GM23338 (cell line): ENCODE measurements at regions not wholly inside any gene's neighbourhood (a gene's known extent, or its start where the extent isn't known, plus 50 kb on each side); places are given as distances from the start of the nearest gene placed in this dataset.

Experiments
- CREB1 ChIP-seq: fragments of 250-450 bp; sonication (Bioruptor Pico); IDR thresholded peaks from 2 replicates; pipeline ENCODE4 v1.5.0; 2020; ENCODE audit warnings: low read depth, mild to moderate bottlenecking, moderate library complexity
- ETS1 ChIP-seq: IDR thresholded peaks from 2 replicates; pipeline ENCODE4 v1.6.1; 2016; ENCODE audit warnings: antibody characterized with exemption
- EZH2 ChIP-seq: fragments of 200-600 bp; sonication (generic); IDR thresholded peaks from one replicate; pipeline ENCODE4 v1.8.0; 2017; ENCODE audit warnings: antibody characterized with exemption, mild to moderate bottlenecking, low read depth; ENCODE audit not compliant: unreplicated experiment
- EZH2phosphoT487 ChIP-seq: fragments of 200-600 bp; sonication (generic); IDR thresholded peaks from one replicate; pipeline ENCODE4 v1.8.1; 2018; ENCODE audit warnings: antibody characterized with exemption; ENCODE audit not compliant: unreplicated experiment
- JUNB ChIP-seq: IDR thresholded peaks from one replicate; pipeline ENCODE4 v1.6.1; 2016; ENCODE audit warnings: antibody characterized with exemption; ENCODE audit not compliant: unreplicated experiment
- NANOG ChIP-seq: IDR thresholded peaks from 2 replicates; pipeline ENCODE4 v1.6.1; 2016; ENCODE audit warnings: antibody characterized with exemption, borderline replicate concordance
- POLR2AphosphoS5 ChIP-seq: IDR thresholded peaks from 2 replicates; pipeline ENCODE4 v1.6.1; 2016; ENCODE audit warnings: antibody characterized with exemption, low read depth
- REST ChIP-seq: IDR thresholded peaks from one replicate; pipeline ENCODE4 v1.6.1; 2018; ENCODE audit warnings: antibody characterized with exemption; ENCODE audit not compliant: unreplicated experiment
- STAT1 ChIP-seq: IDR thresholded peaks from one replicate; pipeline ENCODE4 v1.6.1; 2016; ENCODE audit warnings: antibody characterized with exemption; ENCODE audit not compliant: unreplicated experiment
- ZNF114 ChIP-seq: fragments of 250-450 bp; sonication (Bioruptor Pico); IDR thresholded peaks from 2 replicates; pipeline ENCODE4 v1.5.0; 2020; ENCODE audit warnings: mild to moderate bottlenecking, moderate library complexity
- ZNF331 ChIP-seq: fragments of 250-450 bp; sonication (Bioruptor Pico); IDR thresholded peaks from 2 replicates; pipeline ENCODE4 v1.5.0; 2020; ENCODE audit warnings: low read depth, mild to moderate bottlenecking, moderate library complexity
- ZNF462 ChIP-seq: fragments of 250-450 bp; sonication (Bioruptor Pico); IDR thresholded peaks from 2 replicates; pipeline ENCODE4 v1.5.0; 2020; ENCODE audit warnings: mild to moderate bottlenecking, moderate library complexity
- TF ChIP-seq, protein P1 (sequence below), 2 experiments: fragments of 200-600 bp in 1 of 2; sonication (generic) in 1 of 2; conservative IDR thresholded peaks; 2 replicates each; pipeline versions ENCODE4 v1.5.1 to v1.6.1; 2016 to 2017; ENCODE audit warnings: antibody characterized with exemption in 2 of 2, low read depth in 2 of 2, mild to moderate bottlenecking in 2 of 2, moderate library complexity in 1 of 2

DNA sequence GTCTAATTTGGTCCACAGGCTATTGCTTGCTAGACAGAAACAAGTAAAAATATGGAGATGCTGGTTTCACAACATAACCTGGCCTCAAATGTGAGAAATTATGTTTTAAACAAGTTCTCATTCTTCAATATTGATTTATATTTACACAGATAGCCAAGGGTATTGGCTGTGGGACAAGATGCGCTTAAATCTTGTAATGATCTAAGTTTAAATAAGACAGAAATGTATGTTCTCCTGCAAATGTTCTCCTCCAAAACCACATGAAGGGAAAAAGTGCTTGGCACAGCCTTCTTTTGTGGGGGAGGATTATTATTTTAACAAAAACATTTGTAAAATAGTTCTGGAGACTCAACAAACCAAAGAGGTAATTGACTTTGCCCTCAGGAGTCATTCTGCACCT is 356.0 kb downstream of the DMAC1 start:
- no peak for TF ChIP-seq REST
- TF ChIP-seq, protein P1, sequence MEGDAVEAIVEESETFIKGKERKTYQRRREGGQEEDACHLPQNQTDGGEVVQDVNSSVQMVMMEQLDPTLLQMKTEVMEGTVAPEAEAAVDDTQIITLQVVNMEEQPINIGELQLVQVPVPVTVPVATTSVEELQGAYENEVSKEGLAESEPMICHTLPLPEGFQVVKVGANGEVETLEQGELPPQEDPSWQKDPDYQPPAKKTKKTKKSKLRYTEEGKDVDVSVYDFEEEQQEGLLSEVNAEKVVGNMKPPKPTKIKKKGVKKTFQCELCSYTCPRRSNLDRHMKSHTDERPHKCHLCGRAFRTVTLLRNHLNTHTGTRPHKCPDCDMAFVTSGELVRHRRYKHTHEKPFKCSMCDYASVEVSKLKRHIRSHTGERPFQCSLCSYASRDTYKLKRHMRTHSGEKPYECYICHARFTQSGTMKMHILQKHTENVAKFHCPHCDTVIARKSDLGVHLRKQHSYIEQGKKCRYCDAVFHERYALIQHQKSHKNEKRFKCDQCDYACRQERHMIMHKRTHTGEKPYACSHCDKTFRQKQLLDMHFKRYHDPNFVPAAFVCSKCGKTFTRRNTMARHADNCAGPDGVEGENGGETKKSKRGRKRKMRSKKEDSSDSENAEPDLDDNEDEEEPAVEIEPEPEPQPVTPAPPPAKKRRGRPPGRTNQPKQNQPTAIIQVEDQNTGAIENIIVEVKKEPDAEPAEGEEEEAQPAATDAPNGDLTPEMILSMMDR (conservative IDR thresholded peaks at IDR 0.05; ENCODE audit: low read depth in 2 of 2): no peak
- no peak for TF ChIP-seq POLR2AphosphoS5
- TF ChIP-seq EZH2: no peak
- no peak for TF ChIP-seq ETS1
- no peak for TF ChIP-seq EZH2phosphoT487
- TF ChIP-seq CREB1 (CRISPR knock-in tag): no peak
- TF ChIP-seq STAT1: no peak
- TF ChIP-seq JUNB: no peak
- no peak for TF ChIP-seq ZNF462 (CRISPR knock-in tag)
- no peak for TF ChIP-seq ZNF331 (CRISPR knock-in tag)
- no peak for TF ChIP-seq ZNF114 (CRISPR knock-in tag)
- no peak for TF ChIP-seq NANOG
